Liver (tissue), 3 donors: ENCODE measurements at regions not wholly inside any gene's neighbourhood (a gene's known extent, or its start where the extent isn't known, plus 50 kb on each side); places are given as distances from the start of the nearest gene placed in this dataset.

ENCODE experiments used
- CTCF ChIP-seq: fragments of 150-350 bp; IDR thresholded peaks from 2 replicates; pipeline ENCODE4 v1.5.1; 2017; ENCODE audit warnings: improper control_type of control experiment, low read depth, low read length; ENCODE audit not compliant: missing input control
- EGR1 ChIP-seq, 2 donors: IDR thresholded peaks; 2 replicates each; pipeline ENCODE4 v1.6.1; 2016 to 2018; ENCODE audit warnings: antibody characterized with exemption in 2 of 2, low read depth in 2 of 2
- FOXA1 ChIP-seq: IDR thresholded peaks from 2 replicates; pipeline ENCODE4 v1.6.1; 2016; ENCODE audit warnings: antibody characterized with exemption
- FOXA2 ChIP-seq: IDR thresholded peaks from 2 replicates; pipeline ENCODE4 v1.6.1; 2016; ENCODE audit warnings: antibody characterized with exemption
- MAX ChIP-seq: IDR thresholded peaks from 2 replicates; pipeline ENCODE4 v1.6.1; 2016; ENCODE audit warnings: antibody characterized with exemption
- SP1 ChIP-seq: IDR thresholded peaks from 2 replicates; pipeline ENCODE4 v1.6.1; 2018; ENCODE audit warnings: antibody characterized with exemption, mild to moderate bottlenecking
- TAF1 ChIP-seq: conservative IDR thresholded peaks from 2 replicates; pipeline ENCODE4 v1.6.1; 2016; ENCODE audit warnings: antibody characterized with exemption, mild to moderate bottlenecking
- TF ChIP-seq, protein P1 (sequence below): IDR thresholded peaks from 2 replicates; pipeline ENCODE4 v1.6.1; 2016; ENCODE audit warnings: antibody characterized with exemption, mild to moderate bottlenecking
- donor health status: healthy.
- donor health status: healthy.

DNA sequence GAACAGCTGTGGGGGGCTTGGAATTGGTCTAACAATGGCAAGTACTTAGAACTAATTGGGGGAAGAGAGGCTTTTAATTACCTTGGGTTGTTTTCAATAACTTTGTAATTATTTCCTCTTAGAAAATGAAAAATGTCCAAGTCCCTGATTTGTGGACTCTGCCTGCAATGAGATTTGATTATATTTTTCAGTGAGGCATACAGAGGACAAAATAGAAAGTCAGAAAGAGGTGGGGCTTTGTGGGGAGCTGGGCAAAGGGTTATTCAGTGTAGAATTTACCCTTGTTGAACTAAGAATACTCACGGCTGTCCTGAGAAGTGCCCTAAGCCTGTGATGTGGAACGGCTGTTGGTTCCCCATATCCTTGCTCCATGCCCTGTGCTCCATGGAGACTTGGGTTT, 153.0 kb downstream of the ICE1 start:
- TF ChIP-seq CTCF (no peak), TAF1 (no peak), FOXA1 (no peak), SP1 (no peak), FOXA2 (no peak), MAX (no peak), EGR1 (IDR thresholded peaks at IDR 0.05; ENCODE audit: low read depth in 2 of 2) (no peak)
- TF ChIP-seq, protein P1, sequence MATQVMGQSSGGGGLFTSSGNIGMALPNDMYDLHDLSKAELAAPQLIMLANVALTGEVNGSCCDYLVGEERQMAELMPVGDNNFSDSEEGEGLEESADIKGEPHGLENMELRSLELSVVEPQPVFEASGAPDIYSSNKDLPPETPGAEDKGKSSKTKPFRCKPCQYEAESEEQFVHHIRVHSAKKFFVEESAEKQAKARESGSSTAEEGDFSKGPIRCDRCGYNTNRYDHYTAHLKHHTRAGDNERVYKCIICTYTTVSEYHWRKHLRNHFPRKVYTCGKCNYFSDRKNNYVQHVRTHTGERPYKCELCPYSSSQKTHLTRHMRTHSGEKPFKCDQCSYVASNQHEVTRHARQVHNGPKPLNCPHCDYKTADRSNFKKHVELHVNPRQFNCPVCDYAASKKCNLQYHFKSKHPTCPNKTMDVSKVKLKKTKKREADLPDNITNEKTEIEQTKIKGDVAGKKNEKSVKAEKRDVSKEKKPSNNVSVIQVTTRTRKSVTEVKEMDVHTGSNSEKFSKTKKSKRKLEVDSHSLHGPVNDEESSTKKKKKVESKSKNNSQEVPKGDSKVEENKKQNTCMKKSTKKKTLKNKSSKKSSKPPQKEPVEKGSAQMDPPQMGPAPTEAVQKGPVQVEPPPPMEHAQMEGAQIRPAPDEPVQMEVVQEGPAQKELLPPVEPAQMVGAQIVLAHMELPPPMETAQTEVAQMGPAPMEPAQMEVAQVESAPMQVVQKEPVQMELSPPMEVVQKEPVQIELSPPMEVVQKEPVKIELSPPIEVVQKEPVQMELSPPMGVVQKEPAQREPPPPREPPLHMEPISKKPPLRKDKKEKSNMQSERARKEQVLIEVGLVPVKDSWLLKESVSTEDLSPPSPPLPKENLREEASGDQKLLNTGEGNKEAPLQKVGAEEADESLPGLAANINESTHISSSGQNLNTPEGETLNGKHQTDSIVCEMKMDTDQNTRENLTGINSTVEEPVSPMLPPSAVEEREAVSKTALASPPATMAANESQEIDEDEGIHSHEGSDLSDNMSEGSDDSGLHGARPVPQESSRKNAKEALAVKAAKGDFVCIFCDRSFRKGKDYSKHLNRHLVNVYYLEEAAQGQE = no peak
